ENCODE measurements at regions not wholly inside any gene's neighbourhood (a gene's known extent, or its start where the extent isn't known, plus 50 kb on each side); places are given as distances from the start of the nearest gene placed in this dataset.

DNA sequence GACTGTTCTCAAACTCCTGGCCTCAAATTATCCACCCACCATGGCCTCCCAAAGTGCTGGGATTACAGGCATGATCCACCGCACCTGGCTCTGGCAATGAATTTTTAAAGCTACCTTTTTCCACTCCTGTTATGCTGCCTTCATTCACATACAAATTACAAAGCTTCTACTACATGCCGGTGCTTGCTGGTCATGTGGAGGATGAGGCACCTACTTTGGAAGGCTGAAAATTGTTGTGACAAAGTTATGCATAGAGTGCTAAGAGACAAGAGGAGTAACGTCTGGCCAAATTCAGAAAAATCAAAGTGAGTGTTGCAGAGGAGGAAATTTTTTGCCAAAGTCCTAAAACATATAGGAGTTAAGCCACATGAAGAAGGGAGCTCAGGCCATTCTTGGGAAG lies 191.7 kb upstream of the PPFIA2 start:
- TF ChIP-seq, protein P1, sequence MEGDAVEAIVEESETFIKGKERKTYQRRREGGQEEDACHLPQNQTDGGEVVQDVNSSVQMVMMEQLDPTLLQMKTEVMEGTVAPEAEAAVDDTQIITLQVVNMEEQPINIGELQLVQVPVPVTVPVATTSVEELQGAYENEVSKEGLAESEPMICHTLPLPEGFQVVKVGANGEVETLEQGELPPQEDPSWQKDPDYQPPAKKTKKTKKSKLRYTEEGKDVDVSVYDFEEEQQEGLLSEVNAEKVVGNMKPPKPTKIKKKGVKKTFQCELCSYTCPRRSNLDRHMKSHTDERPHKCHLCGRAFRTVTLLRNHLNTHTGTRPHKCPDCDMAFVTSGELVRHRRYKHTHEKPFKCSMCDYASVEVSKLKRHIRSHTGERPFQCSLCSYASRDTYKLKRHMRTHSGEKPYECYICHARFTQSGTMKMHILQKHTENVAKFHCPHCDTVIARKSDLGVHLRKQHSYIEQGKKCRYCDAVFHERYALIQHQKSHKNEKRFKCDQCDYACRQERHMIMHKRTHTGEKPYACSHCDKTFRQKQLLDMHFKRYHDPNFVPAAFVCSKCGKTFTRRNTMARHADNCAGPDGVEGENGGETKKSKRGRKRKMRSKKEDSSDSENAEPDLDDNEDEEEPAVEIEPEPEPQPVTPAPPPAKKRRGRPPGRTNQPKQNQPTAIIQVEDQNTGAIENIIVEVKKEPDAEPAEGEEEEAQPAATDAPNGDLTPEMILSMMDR (IDR thresholded peaks at IDR 0.05; ENCODE audit: unreplicated experiment in 3 of 3), result no peak
- peaks cover 4% of the 10 kb centered on the region for H3K27me3 Mint-ChIP-seq (ENCODE audit: low read depth)
- H3K36me3 Mint-ChIP-seq (ENCODE audit: low read depth), result no peaks in the 10 kb centered on the region

DNA sequence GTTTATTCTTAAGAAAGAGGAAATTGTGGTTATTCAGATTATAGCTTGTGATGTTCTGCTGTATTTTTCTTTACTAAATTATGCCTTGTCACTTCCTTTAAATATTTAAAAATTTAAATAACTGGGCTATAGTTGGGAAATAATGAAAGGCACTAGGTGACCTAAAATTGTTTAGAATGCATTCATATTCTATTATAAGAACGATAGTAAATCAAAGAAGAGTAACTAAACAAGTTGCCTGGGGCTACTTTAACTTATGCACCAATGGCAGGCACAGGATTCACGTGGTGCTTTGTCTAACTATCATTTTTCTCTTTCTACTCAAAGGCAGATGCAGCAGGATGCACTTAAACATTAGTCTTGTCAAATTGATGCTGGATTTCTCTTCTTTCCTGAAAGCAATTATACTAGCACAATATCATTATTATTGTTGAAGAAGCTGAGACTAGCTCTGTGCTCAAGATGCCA lies 190.7 kb upstream of the PPFIA2 start:
- no peaks in the 10 kb centered on the region for H3K36me3 Mint-ChIP-seq (ENCODE audit: low read depth)
- no peaks in the 10 kb centered on the region for H3K4me1 Mint-ChIP-seq
- TF ChIP-seq, protein P1 (IDR thresholded peaks at IDR 0.05; ENCODE audit: unreplicated experiment in 3 of 3), result no peak
- no peak overlapping the region for H3K27ac Mint-ChIP-seq
- H3K4me3 Mint-ChIP-seq, result no peak overlapping the region
- peaks cover 4% of the 10 kb centered on the region for H3K27me3 Mint-ChIP-seq (ENCODE audit: low read depth)
- no peaks in the 10 kb centered on the region for H3K9me3 Mint-ChIP-seq

More for the DNA sequence above, 191.7 kb upstream of the PPFIA2 start:
- no peak overlapping the region for H3K27ac Mint-ChIP-seq
- no peaks in the 10 kb centered on the region for H3K9me3 Mint-ChIP-seq
- no peak overlapping the region for H3K4me3 Mint-ChIP-seq
- H3K4me1 Mint-ChIP-seq, result no peaks in the 10 kb centered on the region

DNA sequence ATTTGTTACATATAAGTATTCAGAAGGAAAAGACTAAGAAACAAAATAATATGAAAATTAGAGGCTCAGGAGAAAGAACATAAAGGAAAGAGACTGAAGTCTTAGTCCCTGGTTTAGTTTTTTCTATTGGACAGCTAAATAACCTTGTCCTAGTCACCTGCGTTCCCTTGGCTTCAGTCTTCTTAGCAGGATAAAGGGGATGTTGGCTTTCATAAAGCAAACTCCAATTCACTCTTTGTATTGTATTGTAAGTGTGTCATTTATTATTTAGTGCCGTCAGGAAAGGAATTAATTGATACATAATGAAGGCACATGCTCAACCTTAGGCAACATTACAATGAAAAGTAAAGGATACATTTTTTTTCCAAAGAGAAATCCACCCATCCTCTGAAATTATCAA lies 190.3 kb upstream of the PPFIA2 start:
- Mint-ChIP-seq H3K4me3 (no peak overlapping the region), H3K36me3 (ENCODE audit: low read depth) (no peaks in the 10 kb centered on the region), H3K27me3 (ENCODE audit: low read depth) (peaks cover 4% of the 10 kb centered on the region), H3K27ac (no peak overlapping the region), H3K9me3 (no peaks in the 10 kb centered on the region), H3K4me1 (no peaks in the 10 kb centered on the region)
- TF ChIP-seq, protein P1 (IDR thresholded peaks at IDR 0.05; ENCODE audit: unreplicated experiment in 3 of 3), result no peak

DNA sequence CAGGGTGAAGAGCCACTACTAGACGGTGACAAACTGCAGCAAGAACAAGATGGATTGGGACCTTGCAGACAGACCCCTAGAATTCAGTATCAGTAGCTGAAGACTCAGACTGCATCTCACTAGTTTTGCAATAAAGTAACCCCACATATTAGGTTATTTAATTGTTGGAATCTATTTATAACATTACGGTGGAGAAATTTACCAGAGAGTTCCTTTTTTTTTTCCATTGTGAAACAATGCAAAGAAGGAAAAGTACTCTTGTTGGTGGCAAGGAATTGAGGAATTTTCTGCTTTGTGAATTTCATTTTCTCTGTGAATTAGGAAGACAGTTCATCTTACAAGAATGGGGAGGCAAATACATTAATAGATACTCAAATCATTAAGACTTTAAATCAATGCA lies 185.7 kb upstream of the PPFIA2 start:
- H3K4me1 Mint-ChIP-seq, result no peaks in the 10 kb centered on the region
- no peak overlapping the region for H3K27ac Mint-ChIP-seq
- no peaks in the 10 kb centered on the region for H3K36me3 Mint-ChIP-seq (ENCODE audit: low read depth)
- TF ChIP-seq, protein P1 (IDR thresholded peaks at IDR 0.05; ENCODE audit: unreplicated experiment in 3 of 3), result no peak
- H3K9me3 Mint-ChIP-seq, result no peaks in the 10 kb centered on the region
- H3K27me3 Mint-ChIP-seq (ENCODE audit: low read depth), result peaks cover 4% of the 10 kb centered on the region
- no peak overlapping the region for H3K4me3 Mint-ChIP-seq

DNA sequence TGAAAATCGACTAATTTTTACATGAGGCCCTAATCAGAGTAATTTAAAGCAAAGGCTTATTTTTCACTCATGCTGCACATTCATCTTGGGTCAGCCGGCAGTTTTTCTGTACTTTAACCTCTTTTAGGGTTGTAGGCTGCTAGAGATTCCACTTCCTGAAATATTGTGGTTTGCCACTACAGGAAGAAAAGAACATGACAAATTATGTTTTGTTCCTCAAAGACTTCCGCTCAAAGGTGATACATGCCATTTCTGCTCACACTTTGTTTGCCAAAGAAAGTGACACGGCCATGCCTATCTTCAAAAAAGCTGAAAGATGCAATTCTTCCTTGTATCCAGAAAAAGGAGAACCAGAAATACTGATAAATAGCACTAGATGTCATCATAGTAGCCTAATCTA lies 183.4 kb upstream of the PPFIA2 start:
- TF ChIP-seq, protein P1 (IDR thresholded peaks at IDR 0.05; ENCODE audit: unreplicated experiment in 3 of 3), result no peak
- no peaks in the 10 kb centered on the region for H3K27me3 Mint-ChIP-seq (ENCODE audit: low read depth)
- H3K36me3 Mint-ChIP-seq (ENCODE audit: low read depth), result no peaks in the 10 kb centered on the region
- no peaks in the 10 kb centered on the region for H3K4me1 Mint-ChIP-seq
- H3K9me3 Mint-ChIP-seq, result no peaks in the 10 kb centered on the region
- H3K27ac Mint-ChIP-seq, result no peak overlapping the region
- no peak overlapping the region for H3K4me3 Mint-ChIP-seq

DNA sequence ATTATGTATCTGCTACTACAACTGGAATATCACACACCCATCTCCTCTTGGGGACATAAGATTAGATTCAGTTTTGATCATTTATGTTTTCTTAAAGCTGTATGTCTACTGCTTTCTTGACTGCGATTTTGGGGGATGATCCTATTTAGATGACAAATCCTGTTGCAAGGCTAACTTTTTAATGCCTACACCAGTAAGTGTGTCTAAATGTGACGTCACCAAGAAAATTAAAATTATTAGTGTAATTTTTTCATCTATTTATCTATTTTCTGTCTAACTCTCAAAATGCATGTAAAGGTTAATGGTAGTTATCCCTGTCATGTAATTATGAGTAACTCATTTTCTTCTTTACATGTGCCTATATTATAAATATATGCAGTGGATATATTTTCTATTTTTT lies 170.9 kb upstream of the PPFIA2 start:
- Mint-ChIP-seq H3K36me3 (ENCODE audit: low read depth) (no peaks in the 10 kb centered on the region), H3K9me3 (no peaks in the 10 kb centered on the region), H3K27me3 (ENCODE audit: low read depth) (no peaks in the 10 kb centered on the region), H3K4me3 (no peak overlapping the region), H3K4me1 (no peaks in the 10 kb centered on the region), H3K27ac (no peak overlapping the region)
- TF ChIP-seq, protein P1 (IDR thresholded peaks at IDR 0.05; ENCODE audit: unreplicated experiment in 3 of 3), result no peak
